ENCODE measurements at regions not wholly inside any gene's neighbourhood (a gene's known extent, or its start where the extent isn't known, plus 50 kb on each side); places are given as distances from the start of the nearest gene placed in this dataset.

DNA sequence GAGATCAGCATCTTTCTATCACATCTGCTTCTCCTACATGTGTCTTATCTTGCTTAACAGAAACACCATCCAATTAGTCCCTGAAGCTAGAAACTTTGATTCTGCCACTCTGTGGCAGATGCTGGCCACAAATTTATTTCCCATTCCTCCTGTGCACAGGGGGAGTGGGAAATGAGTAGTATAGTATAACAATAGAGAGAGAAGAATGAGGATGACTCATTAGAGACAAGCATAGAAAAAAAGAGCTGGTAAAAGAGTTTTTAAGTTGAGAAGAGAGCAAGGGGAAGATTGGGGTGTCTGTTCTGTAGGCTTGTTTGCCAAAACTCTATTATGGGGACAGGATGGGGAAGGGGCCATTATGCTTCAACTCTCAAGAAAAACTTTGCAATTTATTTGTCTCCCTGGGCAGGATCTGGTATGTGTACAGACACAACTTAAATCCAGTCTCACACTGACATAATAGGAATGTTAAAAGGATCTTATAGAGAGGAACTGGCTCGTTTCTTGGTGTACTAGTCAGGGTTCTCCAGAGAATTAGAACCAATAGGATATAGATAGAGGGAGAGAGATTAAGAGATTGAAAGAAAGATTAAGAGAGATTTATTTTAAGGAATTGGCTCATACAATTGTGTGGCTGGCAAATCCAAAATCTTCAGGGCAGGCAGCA, 142.6 kb upstream of the CPSF6 start:
- no peak for DNase-seq (ENCODE audit: low read depth, low spot score)

- no peak for DNase-seq (ENCODE audit: low read depth, low spot score)
Measured at GRCh38 chr12:69097619-69098368, 141.6 kb upstream of the CPSF6 start.

- no peak for DNase-seq (ENCODE audit: low read depth, low spot score)
Measured at GRCh38 chr12:69099201-69099837, 140.1 kb upstream of the CPSF6 start.

- DNase-seq (ENCODE audit: low read depth, low spot score), result no peak
Measured at GRCh38 chr12:69101505-69101904, 137.9 kb upstream of the CPSF6 start.

- no peak for DNase-seq (ENCODE audit: low read depth, low spot score)
Measured at GRCh38 chr12:69102856-69103255, 136.5 kb upstream of the CPSF6 start.

DNA sequence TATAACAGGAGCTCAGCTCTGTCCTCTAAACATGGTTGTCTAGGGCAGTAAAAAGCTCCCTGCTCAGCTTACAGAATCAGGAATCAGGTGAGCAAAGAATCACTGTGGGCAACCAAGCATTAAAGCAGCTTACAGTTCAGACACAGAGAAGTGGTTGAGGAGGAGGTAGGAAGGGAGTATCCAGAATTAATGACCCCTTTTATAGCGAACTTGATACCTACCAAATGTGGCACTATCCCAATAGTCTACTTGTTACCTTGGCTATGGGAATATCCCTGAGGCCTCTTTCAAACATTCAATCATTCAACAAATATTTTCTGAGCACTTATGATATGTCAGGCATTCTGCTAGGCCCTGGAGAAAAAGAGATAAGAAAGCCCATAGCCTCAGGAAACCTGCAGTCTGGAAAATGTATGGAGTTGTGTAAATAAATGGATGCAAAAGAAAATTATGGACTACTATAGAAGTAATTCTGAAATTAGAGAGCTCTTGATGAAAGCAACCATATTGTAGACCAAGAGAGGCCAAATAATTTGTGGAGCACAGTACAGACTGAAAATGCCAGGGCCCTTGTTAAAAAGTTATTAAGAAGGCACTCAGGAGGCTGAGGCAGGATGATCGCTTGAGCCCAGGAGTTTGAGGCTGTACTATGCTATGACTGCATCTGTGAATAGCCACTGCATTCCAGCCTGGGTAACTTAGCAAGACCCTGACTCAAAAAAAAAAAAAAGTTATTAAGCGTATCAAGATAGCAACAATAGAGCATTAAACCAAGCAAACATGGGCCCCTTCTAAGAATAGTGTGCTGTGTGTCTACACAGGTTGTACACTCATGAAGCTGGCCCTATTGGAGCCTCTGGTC, 134.0 kb upstream of the CPSF6 start:
- no peak for DNase-seq (ENCODE audit: low read depth, low spot score)

GRCh38 chr12:69106482-69107118, 132.8 kb upstream of the CPSF6 start:
- DNase-seq (ENCODE audit: low read depth, low spot score), result no peak

GRCh38 chr12:69107541-69107940, 131.8 kb upstream of the CPSF6 start:
- DNase-seq (ENCODE audit: low read depth, low spot score), result no peak

- DNase-seq (ENCODE audit: low read depth, low spot score), result no peak
Measured at GRCh38 chr12:69108037-69108436, 131.3 kb upstream of the CPSF6 start.

GRCh38 chr12:69112616-69113015, 126.8 kb upstream of the CPSF6 start:
- no peak for DNase-seq (ENCODE audit: low read depth, low spot score)

DNA sequence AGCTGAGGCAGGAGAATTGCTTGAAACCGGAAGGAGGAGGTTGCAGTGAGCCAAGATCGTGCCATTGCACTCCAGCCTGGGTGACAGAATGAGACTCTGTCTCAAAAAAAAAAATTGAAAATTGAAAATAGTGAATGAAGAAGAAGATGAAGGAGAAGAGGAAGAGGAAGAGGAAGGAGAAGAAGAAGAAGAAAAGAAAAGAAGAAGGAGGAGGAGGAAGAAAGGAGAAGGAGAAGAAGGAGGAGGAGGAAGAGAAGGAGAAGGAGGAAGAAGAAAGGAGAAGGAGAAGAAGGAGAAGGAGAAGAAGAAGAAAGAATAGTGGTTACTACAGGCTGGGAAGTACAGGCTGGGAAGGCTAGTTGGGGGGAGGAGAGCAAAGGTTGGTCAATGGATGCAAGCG, 124.3 kb upstream of the CPSF6 start:
- no peak for DNase-seq (ENCODE audit: low read depth, low spot score)

- DNase-seq (ENCODE audit: low read depth, low spot score), result peak; percentile 28
Measured at GRCh38 chr12:69115951-69116350, 123.4 kb upstream of the CPSF6 start.

DNA sequence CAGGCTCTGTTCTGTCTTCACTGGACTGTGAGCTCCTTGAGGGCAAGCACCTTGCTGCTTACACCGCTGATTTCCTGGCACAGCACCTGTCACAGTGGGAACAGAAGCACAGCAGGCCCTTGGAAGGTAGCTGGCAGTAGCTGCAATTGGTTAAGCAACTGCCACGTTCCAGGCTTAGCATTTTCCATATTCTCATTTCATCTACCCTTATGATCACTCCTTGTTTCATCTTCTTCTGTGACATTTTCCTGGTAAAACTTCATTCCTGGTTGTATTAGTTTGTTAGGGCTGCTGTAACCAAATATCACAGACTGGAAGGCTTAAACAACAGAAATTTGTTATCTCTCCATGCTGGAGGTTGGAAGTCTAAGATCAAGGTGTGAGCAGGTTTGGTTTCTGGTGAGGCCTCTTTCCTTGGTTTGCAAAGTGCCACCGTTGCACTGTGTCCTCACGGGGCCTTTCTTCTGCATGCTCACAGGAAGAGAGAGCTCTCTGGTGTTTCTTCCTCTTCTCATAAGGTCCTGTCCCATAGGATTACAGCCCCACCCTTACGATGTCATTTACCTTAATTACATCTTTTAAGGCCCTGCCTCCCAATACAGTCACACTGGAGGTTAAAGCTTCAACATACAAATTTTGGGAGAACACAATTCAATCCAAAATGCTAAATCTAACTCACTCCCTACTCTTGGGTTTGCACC, 121.7 kb upstream of the CPSF6 start:
- no peak for DNase-seq (ENCODE audit: low read depth, low spot score)

DNA sequence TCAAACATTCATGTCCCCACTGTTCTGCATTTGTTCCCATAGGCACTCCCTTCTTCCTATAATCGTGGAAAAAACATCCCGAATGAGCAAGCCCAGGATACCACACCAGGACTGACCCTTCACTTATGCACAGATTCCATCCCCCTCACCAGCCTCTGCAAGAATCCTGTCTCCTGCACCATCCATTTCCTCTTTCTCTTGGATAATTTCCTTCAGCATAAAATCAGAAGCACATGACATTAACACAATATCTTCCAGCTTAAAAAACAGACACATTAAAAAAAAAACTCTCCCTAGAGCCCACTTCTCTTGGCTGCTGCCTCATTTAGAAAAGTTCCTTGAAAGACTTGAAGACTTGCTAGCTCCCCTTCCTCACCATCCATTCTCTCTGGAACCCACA, 120.9 kb upstream of the CPSF6 start:
- DNase-seq (ENCODE audit: low read depth, low spot score), result no peak

GRCh38 chr12:69119770-69120169, 119.6 kb upstream of the CPSF6 start:
- DNase-seq (ENCODE audit: low read depth, low spot score), result no peak

DNA sequence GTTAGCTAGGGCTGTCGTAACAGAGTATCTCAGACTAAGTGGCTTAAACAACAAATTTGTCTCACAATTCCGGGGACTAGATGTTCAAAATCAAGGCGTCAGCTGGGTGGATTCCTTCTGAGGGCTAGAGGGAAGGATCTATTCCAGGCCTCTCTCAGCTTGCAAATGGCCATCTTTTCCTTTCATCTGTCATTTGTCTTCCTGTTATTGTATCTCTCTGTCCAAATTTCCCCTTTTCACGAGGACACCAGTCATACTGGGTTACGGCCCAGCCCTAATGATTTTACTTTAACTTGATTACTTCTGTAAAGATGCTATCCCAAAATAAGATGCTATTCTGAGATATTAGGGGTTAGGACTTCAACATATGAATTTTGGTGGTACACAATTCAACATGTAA, 119.0 kb upstream of the CPSF6 start:
- no peak for DNase-seq (ENCODE audit: low read depth, low spot score)

- no peak for DNase-seq (ENCODE audit: low read depth, low spot score)
Measured at GRCh38 chr12:69123311-69123710, 116.1 kb upstream of the CPSF6 start.

GRCh38 chr12:69123919-69124638, 115.3 kb upstream of the CPSF6 start:
- no peak for DNase-seq (ENCODE audit: low read depth, low spot score)

DNA sequence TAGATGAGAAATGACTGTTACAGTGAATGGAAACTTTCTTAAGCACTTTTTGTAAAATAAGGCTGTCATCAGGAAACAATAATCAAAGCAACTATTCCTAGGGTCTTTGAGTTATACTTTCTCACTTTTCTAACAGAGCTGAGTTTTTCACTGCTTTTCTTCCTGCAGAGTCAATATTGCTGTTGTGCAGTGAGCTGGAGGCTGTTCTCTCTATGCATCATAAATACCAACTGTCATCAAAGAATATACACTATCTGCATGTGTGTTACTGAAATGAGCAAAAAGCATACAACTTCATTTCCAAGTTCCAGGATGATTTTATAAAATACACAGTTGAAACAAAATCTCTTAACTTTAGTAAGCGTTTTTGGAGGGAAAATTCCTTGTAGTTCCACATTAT, 110.4 kb upstream of the CPSF6 start:
- no peak for DNase-seq (ENCODE audit: low read depth, low spot score)

DNA sequence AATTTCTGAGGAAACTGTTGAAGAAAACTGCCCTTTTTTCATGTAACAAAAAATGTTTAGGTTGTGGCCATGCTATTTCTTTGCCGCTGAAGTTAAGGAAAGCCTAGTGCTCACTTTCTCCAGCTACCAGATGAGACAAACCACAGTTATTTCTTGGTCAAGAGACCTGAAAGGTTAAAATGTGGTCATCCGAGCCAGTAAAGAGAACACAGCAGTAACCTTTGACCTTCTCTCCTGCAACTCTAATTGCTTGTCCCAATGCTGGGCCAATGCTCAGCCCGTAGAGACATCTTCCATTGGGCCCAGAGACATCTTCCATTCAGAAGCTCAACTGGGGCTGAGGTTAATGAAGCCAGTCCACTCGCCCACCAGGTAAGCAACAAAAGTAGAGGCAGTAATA, 109.8 kb upstream of the CPSF6 start:
- no peak for DNase-seq (ENCODE audit: low read depth, low spot score)
